HG03175 (cell line): ENCODE measurements at regions not wholly inside any gene's neighbourhood (a gene's known extent, or its start where the extent isn't known, plus 50 kb on each side); places are given as distances from the start of the nearest gene placed in this dataset.
A peak's percentile ranks its signal among the peaks of the same experiment; 100 is the strongest.

Source experiments
- ATAC-seq: cut with Tn5 transposase; IDR thresholded peaks from one replicate; pipeline ENCODE4 v1.9.1; 2021; ENCODE audit warnings: mild to moderate bottlenecking, moderate library complexity; ENCODE audit not compliant: unreplicated experiment

DNA sequence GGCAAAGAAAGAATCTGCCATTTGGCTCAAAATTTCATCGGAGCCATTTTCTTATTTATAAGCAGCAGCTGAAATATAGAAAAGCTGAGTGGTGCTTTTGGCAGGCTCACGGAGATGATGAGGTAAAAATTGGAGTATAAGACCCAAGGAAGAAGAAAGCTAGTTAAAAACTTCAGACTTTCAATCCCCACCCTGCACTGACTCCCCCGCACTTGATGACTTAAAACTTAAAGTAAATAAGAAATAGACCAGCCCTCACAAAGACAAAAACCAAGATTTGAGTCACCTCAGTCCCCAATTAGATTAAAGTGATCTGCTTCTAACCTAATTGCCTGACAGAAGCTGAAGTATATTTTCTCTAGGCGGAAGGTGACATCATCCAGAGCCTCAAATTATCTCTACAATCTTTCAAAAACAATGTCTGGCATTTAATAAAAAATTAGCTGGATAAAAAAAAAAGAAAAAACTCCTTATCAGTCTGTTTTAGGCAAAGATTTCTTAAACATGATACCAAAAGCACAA is 124.0 kb upstream of the PJA2 start:
- no peak for ATAC-seq

DNA sequence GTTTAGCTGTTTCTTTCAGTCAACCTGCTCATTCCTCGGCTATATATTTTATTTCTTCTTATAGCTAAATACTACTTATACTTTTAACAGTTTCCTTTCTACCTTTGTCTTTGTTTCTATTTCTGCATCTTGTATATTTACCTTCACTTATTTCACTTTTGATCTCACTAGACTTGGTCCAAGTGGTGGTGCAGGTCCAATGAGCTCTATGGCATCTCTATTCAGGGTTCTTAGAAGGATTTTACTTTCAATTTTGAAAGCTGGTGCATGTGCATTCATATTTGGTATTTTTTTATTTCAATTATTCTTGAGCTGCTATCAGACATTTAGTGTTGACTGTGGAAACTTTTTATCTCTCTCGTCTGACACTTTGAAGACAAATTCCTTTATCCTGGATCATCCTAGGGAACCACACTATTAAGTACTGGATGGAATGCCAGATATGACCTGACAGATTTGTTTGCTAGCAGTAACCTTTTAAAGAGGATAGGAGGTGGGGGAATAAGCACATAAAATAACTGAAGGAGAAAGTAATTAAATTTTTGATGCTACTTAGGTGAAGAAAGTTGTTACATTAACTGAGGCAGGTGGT is 123.1 kb upstream of the PJA2 start:
- no peak for ATAC-seq

DNA sequence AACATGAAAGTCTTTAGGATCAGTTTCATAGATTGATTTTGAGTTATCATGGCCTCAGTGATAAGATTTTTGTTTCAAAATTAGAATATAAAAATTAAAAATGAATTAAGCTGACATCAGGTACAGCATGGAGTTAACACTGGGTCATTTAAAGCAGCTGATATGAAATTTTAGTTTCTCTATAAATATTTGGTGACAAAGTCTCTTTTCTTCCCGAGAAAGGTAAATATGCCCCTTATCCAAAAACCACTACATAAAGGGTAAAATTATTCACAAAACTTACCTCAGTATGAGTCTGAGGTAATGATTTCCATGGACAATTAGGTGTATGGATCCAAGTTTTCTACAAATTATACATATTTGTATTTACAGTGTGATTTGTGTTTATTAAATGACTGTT is 121.5 kb upstream of the PJA2 start:
- ATAC-seq = no peak

DNA sequence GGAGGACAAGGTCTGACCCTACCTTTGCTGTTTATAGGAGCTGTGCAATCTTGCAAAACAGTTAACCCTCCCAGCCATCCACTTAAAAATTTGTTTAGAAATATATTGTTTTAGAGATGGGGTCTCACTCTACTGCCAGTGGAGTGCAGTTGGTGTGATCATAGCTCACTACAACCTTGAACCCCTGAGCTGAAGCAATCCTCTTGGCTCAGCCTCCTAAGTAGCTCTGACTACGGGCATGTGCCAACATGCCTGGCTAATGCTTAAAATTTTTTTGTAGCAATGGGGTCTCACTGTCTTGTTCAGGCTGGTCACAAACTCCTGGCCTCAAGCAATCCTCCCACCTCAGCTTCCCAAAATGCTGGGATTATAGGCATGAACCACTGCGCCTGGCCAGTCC is 120.2 kb upstream of the PJA2 start:
- no peak for ATAC-seq

DNA sequence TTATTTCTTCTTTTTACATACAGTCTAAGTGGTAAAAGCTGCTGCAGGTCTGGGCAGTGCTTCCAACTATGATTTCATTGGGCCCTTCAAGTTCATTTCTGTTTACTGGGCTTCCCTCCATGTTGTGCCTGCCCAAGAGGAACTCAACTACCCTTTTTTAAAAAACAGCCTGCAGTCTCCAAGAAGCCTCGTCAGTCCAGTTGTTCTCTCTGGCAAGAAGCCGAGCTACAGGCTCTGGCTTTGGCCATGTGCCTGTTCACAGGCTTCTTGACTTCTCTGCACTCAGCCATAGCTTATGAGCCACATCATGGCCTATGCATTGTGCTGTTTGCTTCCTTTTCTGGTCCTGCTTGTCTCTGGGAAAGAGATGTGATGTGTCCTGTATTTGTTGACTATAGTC is 119.7 kb upstream of the PJA2 start:
- ATAC-seq = no peak

DNA sequence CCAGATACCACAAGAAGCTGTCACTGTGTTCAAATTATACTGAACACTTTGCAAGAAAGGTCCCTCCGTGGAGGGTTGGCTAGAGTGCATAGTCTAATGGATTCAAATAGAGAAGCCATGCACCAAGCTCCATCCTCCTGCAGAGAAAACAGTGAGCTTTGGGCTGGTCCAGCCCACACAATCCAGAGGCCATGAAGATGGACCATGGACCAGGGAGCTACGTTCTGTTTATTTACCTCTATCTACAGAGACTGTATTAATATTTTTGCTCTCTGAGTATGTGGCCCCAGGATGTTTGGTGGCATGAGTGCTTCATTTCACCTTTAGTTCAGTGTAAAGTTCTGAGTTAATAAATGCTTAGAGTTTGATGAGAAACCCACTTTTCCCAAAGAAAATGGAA is 114.8 kb upstream of the PJA2 start:
- ATAC-seq = no peak

DNA sequence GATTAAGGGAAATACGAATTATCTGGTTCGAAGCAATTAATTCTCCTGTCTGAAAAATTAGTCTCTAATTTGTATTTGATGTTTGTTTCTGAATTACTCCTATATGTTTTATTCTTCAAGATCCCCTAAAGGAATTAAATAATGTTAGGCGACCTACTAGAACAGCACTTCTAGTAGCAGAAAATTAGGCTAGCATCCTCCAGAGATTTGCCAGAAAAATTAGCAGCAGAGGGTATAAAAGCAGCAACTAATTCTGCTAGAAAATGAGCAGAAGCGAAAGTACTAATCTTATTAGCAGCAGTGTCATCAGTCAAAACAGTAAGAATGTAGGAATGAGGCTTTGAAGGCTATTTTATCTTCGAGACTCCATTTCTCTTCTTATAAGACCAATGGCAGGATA is 114.3 kb upstream of the PJA2 start:
- no peak for ATAC-seq

DNA sequence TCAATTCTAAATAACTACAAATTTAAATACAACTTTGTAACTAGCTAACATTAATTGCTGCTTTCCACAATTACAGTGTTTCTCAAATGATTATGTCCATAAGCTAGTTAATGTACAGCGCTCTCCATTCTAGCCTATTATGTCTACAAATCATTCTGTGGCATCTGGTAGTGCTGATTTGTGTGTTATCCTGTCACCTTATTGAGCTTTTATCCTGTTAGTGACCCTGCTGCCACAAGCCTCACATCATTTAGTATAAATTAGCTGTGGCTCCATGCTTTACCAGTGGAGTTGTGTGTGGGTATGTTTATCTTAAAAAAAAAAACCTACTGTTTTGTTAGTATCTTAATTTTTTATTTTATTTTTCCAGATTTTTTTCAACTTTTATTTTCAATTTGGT is 112.6 kb upstream of the PJA2 start:
- ATAC-seq = no peak

DNA sequence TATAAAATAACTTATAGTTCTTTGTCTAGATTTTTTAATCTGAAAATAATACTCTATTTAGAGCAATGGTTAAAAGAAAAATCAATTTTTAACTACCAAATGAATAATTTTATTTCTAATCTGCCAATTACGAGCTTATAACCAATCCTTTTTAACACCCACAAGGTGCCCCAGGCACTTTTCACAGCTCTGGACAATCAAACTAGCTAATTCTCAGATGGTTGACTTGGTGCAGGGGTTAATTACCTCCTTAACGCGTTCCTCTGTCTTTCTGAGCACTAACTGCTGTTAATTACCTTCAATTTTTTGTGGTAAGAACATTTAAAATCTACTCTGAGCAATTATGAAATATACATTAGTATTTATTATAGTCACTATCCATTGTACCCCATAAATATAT is 109.6 kb upstream of the PJA2 start:
- ATAC-seq = no peak

DNA sequence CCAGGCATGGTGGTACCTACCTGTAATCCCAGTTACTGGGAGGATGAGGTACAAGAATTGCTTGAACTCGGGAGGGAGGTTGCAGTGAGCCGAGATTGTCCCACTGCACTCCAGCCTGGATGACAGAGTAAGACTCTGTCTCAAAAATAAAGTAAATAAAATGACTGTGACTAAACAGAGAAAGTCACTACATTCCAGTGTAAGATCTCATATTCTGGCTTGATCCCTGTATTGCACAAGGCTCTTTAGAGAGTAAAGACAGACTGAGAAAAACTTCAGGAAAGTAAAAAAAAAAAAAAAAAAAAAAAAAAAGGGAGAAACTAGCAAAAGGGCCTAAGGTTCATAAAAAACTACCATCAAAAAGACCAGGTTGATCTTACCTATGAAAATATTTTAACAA is 106.6 kb upstream of the PJA2 start:
- ATAC-seq = no peak

DNA sequence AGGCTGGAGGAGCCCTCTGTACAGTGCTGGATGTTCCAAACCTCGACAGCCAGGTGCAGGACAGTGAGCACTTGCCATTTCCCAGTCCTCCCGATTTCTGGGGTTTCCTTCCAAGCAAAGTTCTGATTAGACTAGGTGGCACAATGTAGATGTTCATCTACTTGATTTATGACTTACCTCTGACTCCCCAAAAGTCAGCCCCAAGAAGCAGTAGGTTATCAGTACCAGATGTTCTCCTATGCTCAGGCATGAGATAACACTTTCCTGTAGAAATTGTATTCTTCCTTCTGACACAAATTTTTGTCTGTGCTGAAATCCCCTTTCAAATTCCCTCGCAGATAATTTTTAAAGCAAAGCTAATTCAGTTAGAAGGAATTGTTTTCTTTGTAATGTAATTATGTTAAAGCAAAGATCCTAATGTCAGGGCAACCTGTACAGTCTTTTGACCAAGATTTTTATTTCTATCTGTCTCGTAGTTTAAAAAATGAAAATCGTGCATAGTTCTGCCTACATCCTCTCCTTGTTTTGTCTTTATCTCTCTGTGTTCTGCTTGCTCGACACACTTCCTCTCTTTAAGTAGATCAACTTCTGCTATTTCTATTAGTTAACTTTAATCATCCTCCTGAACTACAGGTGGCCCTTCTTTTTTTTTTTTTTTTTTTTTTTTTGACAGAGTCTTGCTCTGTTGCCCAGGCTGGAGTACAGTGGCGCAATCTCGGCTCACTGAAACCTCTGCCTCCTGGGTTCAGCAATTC is 102.4 kb upstream of the PJA2 start:
- ATAC-seq = no peak

DNA sequence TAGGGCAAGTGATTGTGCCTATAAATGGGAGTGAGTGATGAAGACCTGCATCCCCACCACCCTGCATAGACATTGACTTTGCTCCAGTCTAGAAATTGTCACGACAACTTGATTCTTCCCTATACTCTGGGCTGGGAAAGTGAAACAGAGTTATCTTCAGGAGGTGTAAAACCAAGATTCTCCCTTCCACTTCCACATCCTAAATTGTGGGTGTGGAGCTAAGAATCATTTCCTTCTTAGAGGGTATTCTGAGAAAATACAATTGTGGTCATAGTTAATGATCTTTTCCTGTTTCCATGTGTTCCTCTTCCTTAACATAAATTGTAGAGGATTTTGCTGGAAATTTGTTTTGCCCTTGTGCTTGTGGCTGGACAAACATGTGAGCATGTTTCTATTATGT is 96.8 kb upstream of the PJA2 start:
- no peak for ATAC-seq

DNA sequence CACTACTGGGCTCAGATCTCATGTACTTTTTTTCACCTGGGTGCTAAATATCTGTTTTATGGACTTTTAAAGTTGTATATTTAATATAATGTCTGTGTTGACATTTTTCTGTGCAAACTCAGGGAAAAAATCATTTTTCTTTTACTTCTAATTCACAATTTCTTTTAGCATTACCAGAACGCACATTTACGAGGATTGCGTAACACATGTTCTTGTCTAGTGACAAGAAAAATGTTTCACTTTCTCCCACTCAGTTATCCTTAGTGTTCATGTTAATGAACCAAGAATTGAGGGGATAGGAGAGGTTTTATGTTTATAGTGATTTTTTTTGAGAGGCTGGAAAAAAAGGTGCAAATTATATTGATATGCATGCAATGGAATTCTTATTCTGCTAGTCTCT is 86.3 kb upstream of the PJA2 start:
- no peak for ATAC-seq

DNA sequence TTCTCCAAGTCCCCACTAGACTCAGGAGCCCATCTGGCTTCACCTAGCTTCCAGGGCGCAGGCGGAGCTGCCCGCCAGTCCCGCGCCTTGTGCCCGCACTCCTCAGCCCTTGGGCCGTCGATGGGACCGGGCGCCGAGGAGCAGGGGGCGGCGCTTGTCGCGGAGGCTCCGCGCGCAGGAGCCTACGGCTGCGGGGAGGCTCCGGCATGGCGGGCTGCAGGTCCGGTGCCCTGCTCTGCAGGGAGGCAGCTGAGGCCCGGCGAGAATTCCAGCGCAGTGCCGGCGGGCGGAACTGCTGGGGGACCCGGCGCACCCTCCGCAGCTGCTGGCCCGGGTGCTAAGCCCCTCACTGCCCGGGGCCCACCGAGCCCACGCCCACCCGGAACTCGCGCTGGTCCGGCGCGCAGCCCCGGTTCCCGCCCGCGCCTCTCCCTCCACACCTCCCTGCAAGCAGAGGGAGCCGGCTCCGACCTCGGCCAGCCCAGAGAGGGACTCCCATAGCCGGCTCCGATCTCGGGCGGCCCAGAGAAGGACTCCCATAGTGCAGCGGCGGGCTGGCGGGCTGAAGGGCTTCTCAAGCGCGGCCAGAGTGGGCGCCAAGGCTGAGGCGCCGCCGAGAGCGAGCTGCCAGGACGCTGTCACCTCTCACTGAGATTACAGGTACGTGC is 78.1 kb upstream of the PJA2 start:
- no peak for ATAC-seq

DNA sequence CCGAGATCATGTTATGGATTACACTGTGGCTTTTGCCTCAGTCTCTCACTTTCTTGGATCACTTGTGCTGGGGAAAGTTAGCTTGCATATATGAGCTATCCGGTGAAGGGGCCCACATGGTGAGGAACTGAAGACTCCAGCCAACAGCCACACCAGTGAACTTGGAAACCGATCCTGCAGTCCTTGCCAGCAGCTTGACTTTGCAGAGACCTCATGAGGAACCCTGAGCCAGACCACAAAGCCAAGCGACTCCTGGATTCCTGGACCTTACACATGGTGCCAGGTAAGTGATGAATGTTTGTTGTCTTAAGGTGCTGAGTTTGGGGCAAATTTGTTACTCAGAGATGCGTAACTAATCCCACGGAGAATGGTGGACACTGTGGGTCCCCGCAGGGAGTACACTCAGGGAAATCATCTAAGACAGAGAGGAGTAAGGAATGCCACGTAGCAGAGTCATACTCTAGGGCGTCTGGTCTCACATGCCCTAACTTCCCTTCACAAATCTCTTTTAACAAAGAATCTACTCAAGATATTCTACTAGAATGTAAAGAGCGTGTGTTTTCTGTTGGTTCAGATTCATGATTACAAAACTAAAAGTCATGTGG is 76.5 kb upstream of the PJA2 start:
- no peak for ATAC-seq

DNA sequence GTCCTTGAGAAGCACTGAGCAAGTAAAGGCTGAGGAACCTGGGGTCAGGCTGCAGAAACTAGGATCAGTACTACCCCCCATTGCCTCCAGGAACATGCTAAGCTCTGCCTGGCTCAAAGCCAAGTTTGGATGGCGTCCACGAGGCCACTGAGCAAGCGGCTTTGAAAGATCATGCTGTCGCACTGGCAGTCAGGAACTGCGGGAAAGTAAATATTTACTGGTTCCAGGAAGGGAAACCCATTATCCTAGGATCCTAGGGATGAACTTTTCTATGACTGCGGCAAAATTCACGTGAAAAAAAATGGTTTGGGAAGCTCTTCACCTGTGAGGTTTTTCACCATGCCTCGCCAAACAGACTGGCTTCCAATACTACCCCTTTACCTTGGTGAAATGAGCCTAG is 75.3 kb upstream of the PJA2 start:
- ATAC-seq = no peak

DNA sequence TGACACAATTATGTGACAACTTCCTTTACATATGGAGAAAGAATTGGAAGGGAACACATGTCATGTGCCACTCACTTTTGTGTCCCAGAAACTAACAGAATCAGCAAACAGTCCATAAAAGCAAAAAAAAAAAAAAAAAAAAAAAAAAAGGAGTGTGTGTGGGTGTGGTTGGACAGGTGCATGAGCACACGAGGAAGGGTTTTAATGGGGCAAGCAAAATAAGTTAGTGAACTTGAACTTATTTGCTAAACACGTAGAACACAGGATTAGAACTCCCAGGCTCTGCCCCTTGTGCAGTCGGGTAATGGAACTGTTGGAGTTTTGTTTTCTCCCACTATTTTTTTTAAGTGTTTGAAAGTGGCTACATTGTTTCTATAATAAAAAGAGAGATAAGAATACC is 74.8 kb upstream of the PJA2 start:
- ATAC-seq = no peak

DNA sequence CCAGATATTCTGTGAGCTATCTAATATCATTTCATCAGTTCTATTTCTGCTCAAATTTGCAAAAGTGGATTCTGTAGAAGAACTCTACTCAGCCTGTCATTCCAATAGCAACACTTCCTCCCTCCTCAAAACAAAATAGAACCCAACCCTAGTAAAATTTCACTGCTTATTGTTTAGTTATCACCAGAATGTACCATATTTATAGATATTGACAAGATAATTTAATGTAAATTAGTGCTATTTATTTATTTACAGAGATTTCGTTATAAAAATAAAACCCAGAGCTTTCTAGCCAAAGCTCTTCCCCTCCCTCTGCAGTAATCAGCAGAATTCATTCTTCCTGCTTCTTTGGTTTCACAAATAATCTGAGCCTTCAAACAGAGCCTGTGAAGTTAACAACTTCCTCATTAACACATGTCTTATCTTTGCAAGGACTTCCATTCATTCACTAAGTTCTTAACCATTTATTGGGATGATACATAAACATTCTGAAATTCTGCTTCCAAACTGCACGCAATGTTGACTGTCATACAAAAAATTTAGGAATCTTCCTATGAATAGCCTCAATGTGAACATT is 73.7 kb upstream of the PJA2 start:
- ATAC-seq = no peak

DNA sequence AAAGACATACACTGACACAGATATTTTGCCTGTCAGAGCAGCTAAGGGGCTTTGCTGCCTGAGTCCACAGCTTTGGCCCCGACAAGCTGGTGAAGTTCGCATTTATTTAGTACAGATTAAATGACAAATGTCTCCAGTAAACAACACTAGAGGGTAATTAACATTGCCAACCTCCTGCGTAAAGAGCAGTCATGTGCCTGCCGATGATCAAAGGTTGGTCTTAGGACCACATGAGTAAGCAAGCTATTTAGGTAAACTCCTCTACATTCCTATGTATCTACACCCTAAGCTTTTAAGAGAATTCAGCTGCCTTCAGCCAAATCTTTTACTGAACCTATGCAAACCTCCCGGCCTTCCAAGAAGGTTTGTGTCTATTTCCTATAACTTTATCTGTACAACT is 73.0 kb upstream of the PJA2 start:
- no peak for ATAC-seq

DNA sequence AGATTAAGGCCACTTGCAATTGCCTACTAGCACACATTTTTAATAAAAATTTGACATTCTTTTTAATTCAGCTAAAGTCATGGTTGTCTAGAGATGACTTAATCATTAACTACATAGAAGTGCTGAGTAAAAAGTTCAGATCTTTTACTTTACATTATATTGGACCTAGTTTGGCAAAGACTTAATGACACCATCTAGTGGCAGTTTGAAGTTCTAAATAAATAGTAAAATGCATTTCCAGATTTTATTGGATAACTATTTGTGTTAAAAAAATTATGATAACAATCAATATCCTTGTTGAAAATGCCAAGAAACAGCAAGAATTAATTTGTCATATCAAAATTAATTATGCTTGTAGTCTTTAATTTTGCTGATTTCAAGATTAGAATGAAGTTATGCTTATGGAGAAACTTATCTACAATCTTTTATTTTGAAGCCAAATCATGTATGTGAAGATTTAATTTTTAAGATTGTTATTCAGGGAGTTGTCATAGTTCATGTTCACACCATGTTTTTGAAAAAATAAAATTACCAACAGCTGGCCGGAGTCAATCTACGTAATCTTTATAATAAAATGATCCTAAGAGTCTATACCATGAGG is 69.6 kb upstream of the PJA2 start:
- ATAC-seq = peak; percentile 69

DNA sequence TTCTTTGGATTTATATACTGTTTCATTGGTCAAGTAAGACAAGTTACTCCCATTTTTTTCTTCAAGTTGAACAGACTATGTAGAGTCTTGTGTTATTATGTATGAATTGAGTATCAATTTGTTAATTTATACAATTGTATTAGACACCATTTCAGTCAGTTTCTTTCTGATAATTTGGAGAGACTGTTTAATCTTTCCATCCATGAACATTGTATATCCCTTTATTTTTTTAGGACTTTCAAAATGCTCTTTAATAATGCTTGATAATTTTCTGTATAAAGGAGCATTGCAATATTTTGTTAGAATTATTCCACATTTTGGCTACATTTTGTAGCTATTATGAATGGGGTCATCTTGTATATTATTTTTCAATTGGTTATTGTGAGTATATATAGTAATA is 69.1 kb upstream of the PJA2 start:
- ATAC-seq = no peak
